Activated CD8-positive, alpha-beta T cell treated with anti-CD3 and anti-CD28 coated beads for 36 hours (primary cell): ENCODE measurements at regions not wholly inside any gene's neighbourhood (a gene's known extent, or its start where the extent isn't known, plus 50 kb on each side); places are given as distances from the start of the nearest gene placed in this dataset.

Source experiments
- ATAC-seq: fragments of 200-7000 bp; cut with Tn5 transposase; one replicate; pipeline ENCODE4 v1.10.0; 2021; ENCODE audit warnings: mild to moderate bottlenecking, moderate library complexity
- CTCF ChIA-PET: fragments of 350-600 bp; sonication (Branson Sonifier 250); formaldehyde crosslinking; loops from one replicate; lab custom pipeline; 2021; ENCODE audit warnings: antibody characterized with exemption; lab: Charles Lee
- POLR2A ChIA-PET: fragments of 350-600 bp; sonication (Branson Sonifier 250); formaldehyde crosslinking; loops from one replicate; lab custom pipeline; 2021; ENCODE audit warnings: antibody characterized with exemption; lab: Charles Lee
- DNase-seq: peaks from one replicate; pipeline ENCODE4 v3.0.0-alpha.2; 2020
- H3K27ac Mint-ChIP-seq: one replicate; pipeline ENCODE4 v1.8.0; 2021; ENCODE audit warnings: mild to moderate bottlenecking, mixed read lengths
- H3K27me3 Mint-ChIP-seq: one replicate; pipeline ENCODE4 v1.8.0; 2021; ENCODE audit warnings: mixed read lengths
- H3K36me3 Mint-ChIP-seq: one replicate; pipeline ENCODE4 v1.8.0; 2021; ENCODE audit warnings: low read depth, mixed read lengths
- H3K4me1 Mint-ChIP-seq: one replicate; pipeline ENCODE4 v1.8.0; 2021; ENCODE audit warnings: low read depth, mixed read lengths
- H3K4me3 Mint-ChIP-seq: one replicate; pipeline ENCODE4 v1.8.0; 2021; ENCODE audit warnings: mild to moderate bottlenecking, moderate library complexity, mixed read lengths
- H3K9me3 Mint-ChIP-seq: one replicate; pipeline ENCODE4 v1.8.0; 2021; ENCODE audit warnings: mixed read lengths
- intact Hi-C: fragments of 100-400 bp; cut with micrococcal nuclease; formaldehyde crosslinking; loops from one replicate; pipeline ENCODE4 v1.10.0; 2022
- TF ChIP-seq, protein P1 (sequence below): fragments of 200-600 bp; IDR thresholded peaks from one replicate; pipeline ENCODE4 v1.8.0; 2022; ENCODE audit warnings: antibody characterized with exemption, mild to moderate bottlenecking

DNA sequence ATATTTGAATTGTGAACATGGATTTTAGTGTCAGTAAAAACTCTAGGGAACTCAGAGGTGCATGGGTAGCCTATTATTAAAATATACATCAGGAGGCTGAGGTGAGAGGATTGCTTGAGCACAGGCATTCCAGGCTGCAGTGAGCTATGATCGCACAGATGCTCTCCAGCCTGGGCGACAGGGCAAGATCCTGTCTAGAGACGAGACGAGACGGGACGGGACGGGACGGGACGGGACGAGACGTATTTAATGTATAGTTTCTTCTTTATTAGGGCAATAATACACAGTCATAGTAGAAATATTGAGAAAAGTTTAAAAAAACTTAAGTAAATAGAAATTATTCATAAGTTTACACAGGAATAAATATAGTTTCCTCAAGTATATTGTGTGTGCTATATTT, 89.3 kb downstream of the DIPK2A start:
- intact Hi-C loops = no loop called here
- no peaks in the 10 kb centered on the region for H3K9me3 Mint-ChIP-seq
- TF ChIP-seq, protein P1, sequence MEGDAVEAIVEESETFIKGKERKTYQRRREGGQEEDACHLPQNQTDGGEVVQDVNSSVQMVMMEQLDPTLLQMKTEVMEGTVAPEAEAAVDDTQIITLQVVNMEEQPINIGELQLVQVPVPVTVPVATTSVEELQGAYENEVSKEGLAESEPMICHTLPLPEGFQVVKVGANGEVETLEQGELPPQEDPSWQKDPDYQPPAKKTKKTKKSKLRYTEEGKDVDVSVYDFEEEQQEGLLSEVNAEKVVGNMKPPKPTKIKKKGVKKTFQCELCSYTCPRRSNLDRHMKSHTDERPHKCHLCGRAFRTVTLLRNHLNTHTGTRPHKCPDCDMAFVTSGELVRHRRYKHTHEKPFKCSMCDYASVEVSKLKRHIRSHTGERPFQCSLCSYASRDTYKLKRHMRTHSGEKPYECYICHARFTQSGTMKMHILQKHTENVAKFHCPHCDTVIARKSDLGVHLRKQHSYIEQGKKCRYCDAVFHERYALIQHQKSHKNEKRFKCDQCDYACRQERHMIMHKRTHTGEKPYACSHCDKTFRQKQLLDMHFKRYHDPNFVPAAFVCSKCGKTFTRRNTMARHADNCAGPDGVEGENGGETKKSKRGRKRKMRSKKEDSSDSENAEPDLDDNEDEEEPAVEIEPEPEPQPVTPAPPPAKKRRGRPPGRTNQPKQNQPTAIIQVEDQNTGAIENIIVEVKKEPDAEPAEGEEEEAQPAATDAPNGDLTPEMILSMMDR = no peak
- peaks cover 2% of the 10 kb centered on the region for H3K27me3 Mint-ChIP-seq
- no peak overlapping the region for H3K27ac Mint-ChIP-seq
- POLR2A ChIA-PET = no interaction called here
- ATAC-seq (no peak), DNase-seq (no peak)
- H3K36me3 Mint-ChIP-seq = no peaks in the 10 kb centered on the region
- no peaks in the 10 kb centered on the region for H3K4me1 Mint-ChIP-seq
- CTCF ChIA-PET = no interaction called here
- H3K4me3 Mint-ChIP-seq = no peak overlapping the region

DNA sequence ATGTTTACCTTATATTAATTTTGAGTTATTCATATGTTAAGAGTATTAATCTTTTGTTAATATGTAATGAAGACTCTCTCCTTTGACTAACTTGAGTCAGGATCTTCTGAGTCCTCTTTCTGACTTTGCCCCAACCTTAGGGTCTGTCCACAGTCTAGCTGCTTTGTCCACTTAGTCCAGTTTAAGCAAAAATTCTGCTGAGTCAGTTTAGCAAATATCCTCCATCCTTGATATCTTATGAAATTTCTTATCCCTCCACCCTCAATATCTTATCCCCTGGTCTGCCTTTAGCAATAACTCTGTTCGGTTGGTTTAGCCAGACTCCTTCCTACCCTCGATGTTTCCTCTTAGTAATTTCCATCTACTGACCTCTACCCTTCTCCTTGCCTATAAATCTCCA, 91.7 kb downstream of the DIPK2A start:
- Mint-ChIP-seq H3K4me3 (no peak overlapping the region), H3K27me3 (peaks cover 7% of the 10 kb centered on the region), H3K4me1 (no peaks in the 10 kb centered on the region), H3K36me3 (no peaks in the 10 kb centered on the region), H3K9me3 (no peaks in the 10 kb centered on the region), H3K27ac (no peak overlapping the region)
- ATAC-seq (no peak), DNase-seq (no peak)
- TF ChIP-seq, protein P1 = no peak
- intact Hi-C loops = no loop called here
- ChIA-PET CTCF (no interaction called here), POLR2A (no interaction called here)

DNA sequence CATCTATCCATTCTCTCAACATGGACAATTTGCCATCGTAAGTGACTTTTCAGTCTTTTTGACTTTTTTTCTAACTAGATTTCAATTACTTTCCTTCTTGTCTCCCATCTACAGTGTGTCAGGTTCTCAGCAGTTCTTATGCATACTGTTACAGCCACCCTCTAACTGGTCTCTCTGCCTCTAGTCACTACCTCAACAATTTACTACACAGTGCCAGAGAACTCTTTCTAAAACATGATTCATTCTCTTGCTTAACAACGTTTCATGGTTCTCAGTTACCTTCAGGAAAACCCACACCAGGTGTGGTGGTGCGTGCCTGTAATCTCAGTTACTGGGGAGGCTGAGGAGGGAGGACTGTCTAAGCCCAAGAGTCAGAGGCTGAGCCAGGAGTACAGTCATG, 95.4 kb downstream of the DIPK2A start:
- Mint-ChIP-seq H3K9me3 (peaks cover 14% of the 10 kb centered on the region), H3K27ac (no peak overlapping the region), H3K27me3 (peaks cover 7% of the 10 kb centered on the region), H3K4me3 (no peak overlapping the region), H3K4me1 (no peaks in the 10 kb centered on the region), H3K36me3 (no peaks in the 10 kb centered on the region)
- intact Hi-C loops = no loop called here
- ChIA-PET CTCF (interaction anchor here (1.0 kb wide), 1 partner anchor 10 kb away, joined by 3 read pairs; no protein-coding TSS in a partner anchor), POLR2A (no interaction called here)
- no peak for DNase-seq
- TF ChIP-seq, protein P1 = no peak
- no peak for ATAC-seq

DNA sequence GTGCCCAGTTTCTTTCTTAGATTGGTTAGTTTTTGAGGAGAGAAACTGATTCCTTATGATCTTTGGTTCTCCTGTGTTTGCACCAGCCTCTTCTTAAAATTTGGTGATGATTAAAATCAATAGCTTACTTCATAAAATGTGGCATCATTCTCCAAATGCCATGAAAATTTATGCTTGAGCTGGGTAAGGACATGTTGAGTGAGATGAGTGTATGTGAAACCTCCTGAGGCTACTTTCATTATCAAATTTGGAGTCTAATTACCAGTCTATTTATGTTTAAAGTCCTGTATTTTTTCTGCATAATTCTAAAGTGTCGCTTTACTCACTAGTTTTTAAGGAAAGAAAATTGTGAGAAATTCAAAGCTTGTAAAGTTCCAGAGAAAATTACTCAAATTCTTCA, 102.1 kb downstream of the DIPK2A start:
- ChIA-PET POLR2A (no interaction called here), CTCF (interaction anchor here (1.2 kb wide), 1 partner anchor 99 kb away, joined by 3 read pairs; no protein-coding TSS in a partner anchor)
- Mint-ChIP-seq H3K4me1 (no peaks in the 10 kb centered on the region), H3K27me3 (peaks cover 2% of the 10 kb centered on the region), H3K36me3 (no peaks in the 10 kb centered on the region), H3K4me3 (no peak overlapping the region), H3K27ac (no peak overlapping the region), H3K9me3 (peaks cover 16% of the 10 kb centered on the region)
- ATAC-seq (no peak), DNase-seq (no peak)
- TF ChIP-seq, protein P1 = no peak
- intact Hi-C loops = no loop called here

DNA sequence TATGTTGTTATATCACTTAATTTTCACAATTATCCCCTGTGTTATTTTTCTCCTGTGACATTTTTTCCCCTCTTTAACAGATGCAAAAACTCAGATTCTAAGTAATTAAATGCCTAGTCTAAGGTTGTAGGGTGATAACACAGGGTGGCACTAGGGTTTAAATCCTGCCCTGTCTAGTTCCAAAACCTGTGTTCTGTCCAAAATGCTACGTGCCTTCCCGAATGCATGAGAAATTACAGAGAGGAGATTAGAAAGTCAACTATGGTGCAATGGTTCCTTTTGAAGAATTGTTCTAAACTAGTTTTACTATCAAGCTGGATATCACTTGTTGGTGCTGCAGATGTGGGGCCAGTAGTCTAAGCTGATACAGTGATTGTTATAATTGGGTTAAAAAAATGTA, 108.0 kb downstream of the DIPK2A start:
- no peak overlapping the region for H3K27ac Mint-ChIP-seq
- DNase-seq (no peak), ATAC-seq (no peak)
- intact Hi-C loops = no loop called here
- TF ChIP-seq, protein P1 = no peak
- CTCF ChIA-PET = interaction anchor here (0.6 kb wide), 1 partner anchor 286 kb away, joined by 3 read pairs; no protein-coding TSS in a partner anchor
- peaks cover 12% of the 10 kb centered on the region for H3K27me3 Mint-ChIP-seq
- no peaks in the 10 kb centered on the region for H3K4me1 Mint-ChIP-seq
- POLR2A ChIA-PET = no interaction called here
- H3K9me3 Mint-ChIP-seq = no peaks in the 10 kb centered on the region
- H3K36me3 Mint-ChIP-seq = no peaks in the 10 kb centered on the region
- H3K4me3 Mint-ChIP-seq = no peak overlapping the region
